CD4-positive, alpha-beta T cell treated with Interleukin-6 for 4 hours (primary cell): ENCODE measurements at regions not wholly inside any gene's neighbourhood (a gene's known extent, or its start where the extent isn't known, plus 50 kb on each side); places are given as distances from the start of the nearest gene placed in this dataset.
"Not testable (repeated sequence)": the region's sequence is repeated elsewhere in the genome, so short reads cannot be mapped to it uniquely, and the experiment has no call there.

Source experiments
- DNase-seq: peaks from one replicate; pipeline ENCODE4 v3.0.0-alpha.2; 2020; ENCODE audit warnings: mixed read lengths

DNA sequence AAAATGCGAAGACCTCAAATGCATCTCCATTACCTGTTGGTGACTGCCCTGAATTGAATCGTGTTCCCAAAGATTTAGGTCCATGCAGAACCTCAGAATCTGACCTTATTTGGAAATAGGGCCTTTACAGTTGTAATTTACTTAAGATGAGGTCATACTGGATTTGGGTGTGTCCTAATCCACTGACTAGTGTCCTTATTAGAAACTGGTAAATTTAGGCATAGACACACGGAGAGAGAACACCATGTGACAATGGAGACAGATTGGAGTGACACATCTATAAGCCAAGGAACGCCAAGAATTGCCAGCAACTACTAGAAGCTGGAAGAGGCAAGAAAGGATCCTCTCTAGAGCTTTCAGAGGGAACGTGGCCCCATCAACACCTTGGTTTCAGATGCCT is 203.1 kb downstream of the SMAD2 start:
- no peak for DNase-seq

GRCh38 chr18:47726550-47726949 is 203.9 kb downstream of the SMAD2 start:
- DNase-seq = no peak

- DNase-seq = no peak
These were observed 204.8 kb downstream of the SMAD2 start for GRCh38 chr18:47725656-47726055.

- DNase-seq = no peak
These were observed 206.1 kb downstream of the SMAD2 start for GRCh38 chr18:47724186-47724975.

DNA sequence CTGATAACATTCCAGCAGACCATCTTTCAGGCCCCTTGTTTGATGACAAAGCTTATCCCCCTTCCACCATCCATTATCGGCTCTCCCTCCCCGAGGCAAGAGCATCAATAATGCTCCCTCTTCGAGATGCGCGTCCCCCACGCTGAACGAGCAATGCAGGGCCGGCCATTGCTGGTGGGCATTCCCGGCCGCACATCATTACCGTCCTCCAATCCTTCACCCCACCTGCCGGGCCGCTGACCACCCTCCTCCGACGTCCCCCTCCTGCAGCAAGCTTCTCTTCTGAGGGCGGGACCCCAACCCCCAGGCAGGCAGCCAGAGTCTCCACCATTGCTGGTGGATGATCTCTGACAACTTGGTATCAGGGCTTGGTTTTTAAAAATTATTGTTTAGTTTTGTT is 208.6 kb downstream of the SMAD2 start:
- DNase-seq = no peak

DNA sequence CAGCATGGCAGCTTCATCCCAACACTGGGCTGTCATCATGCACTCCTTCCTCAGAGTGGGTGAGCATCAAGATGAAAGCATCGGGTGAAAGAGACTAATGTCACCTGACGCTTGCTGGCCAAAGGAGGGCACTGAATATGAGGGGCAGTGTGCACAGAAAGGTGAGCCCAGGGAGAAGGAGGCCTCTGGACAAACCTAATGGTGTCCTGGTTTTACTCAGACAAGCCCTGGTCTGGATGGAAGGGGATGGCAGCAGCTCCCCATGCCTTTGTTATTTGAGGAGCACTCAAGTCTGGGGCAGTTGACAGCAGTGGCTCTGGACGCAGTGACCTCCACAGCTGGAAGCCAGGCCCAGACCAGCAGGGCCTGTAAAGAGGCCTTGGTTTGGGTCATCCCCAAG is 209.7 kb downstream of the SMAD2 start:
- no peak for DNase-seq

- DNase-seq = no peak
These were observed 211.2 kb downstream of the SMAD2 start for GRCh38 chr18:47719096-47719780.

GRCh38 chr18:47718646-47719045 is 211.8 kb downstream of the SMAD2 start:
- no peak for DNase-seq

- DNase-seq = no peak
These were observed 213.2 kb downstream of the SMAD2 start for GRCh38 chr18:47717257-47717656.

DNA sequence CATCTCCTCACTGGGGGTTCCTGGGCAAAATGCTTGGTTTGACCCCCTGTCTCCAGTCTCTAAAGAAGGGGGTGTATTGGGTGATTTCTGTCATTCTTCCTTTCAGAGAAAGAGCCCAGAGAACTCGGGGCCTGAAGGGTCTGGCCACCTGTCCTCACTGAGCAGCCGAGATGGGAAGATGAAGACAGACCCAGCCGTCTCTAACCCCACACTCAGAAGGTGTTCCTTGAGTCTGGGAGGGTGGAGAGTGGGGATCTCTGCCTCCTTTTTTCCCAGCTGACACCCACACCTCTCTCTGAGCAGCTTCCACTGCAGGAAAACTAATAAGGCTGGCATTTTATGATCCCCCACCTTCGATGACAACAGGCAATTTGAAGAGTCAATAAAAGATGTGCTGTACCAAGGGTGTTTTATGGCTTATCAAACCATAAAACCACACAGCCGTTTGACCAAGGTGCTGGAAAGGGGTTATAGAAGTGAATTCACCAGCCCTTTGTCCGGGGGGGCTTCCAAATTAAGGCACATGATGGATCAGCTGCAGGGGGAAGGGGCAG is 213.8 kb downstream of the SMAD2 start:
- no peak for DNase-seq

GRCh38 chr18:47710451-47710850 is 220.0 kb downstream of the SMAD2 start:
- no peak for DNase-seq

GRCh38 chr18:47709556-47709955 is 220.9 kb downstream of the SMAD2 start:
- no peak for DNase-seq

DNA sequence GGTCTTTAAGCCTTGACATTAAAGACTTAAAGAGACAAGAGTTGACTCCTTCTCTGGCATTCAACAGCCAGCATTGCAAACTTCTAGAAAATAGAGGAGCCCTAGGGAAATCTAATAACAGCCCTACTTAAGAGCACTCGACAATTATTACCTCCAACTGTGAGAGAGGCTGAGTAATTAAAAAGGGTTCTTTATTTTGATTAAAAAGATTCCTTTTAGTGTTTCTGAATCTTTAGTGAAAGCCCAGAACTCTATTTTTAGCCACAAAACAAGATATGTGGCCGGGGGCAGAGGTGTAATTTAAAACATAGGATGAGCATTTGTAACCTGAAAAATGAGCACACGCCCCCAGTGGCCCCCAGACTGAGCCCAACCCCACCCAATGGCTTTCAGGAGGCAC is 222.3 kb downstream of the SMAD2 start:
- DNase-seq = no peak

DNA sequence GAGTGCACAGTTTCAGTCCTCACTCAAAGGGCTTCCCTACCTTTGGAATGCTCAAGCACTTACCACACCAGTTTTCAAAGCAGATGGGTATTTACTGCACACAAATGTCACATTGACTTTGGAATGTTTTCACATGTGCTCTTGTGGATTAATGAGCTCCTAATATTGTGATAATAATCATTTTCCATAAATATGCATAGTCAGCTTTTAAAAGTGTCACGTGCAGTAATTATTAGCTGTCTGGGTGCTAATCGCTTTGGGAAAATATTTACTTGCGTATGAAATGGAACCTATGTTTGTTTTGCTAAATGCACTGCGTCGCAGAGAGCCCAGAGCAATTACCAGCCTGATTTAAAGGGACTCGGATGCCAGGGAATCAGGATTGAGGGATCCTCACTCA is 229.3 kb downstream of the SMAD2 start:
- DNase-seq = no peak

DNA sequence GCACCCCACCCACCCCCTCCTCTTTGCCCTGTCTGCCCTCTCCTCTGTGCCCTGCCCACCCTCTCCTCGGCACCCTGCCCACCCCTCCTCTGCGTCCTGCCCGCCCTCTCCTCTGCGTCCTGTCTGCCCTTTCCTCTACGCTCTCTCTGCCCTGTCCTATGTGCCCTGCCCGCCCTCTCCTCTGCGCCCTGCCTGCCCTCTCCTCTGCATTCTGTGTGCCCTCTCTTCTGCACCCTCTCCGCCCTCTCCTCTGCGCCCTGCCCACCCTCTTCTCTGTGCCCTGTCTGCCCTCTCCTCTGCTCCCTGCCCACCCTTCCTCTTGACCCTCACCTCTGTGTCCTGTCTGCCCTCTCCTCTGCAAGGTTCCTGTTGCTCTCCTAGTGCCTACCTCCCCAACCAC is 233.6 kb downstream of the SMAD2 start:
- DNase-seq = no peak

- DNase-seq = no peak
These were observed 238.8 kb downstream of the SMAD2 start for GRCh38 chr18:47691611-47692010.

DNA sequence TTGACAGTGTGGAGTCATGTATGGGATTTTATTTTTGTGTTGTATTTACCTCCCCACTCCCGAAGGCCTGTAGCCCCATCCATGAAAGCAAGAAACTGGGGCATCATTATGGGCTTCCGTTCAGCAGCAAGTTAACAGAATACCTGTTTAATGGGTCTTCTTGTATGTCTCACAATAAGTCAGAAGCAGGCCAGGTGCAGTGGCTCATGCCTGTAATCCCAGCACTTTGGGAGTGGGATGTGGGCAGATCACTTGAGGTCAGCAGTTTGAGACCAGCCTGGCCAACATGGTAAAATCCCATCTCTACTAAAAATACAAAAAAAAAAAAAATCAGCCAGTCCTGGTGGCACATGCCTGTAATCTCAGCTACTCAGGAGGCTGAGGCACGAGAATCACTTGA is 239.7 kb downstream of the SMAD2 start:
- not testable (repeated sequence) for DNase-seq

GRCh38 chr18:47689371-47689770 is 241.1 kb downstream of the SMAD2 start:
- no peak for DNase-seq

DNA sequence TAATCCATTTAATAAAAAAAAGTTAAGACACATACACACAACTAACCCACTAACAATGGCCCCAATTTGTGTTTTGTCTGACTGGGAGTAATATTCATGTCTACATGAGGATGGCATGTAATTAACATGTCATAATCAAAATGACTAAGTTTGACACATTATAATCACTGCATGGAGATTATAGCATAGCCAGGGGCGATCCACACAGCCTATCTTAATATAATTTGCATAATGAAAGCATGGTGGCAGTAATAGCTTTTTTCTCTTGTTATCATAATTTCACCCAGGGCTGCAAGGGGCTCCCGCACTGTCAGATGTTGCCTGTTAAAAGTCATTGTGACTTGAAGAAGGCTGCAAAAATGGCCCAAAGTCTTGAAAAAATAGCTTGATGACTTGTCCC is 243.7 kb downstream of the SMAD2 start:
- no peak for DNase-seq

DNA sequence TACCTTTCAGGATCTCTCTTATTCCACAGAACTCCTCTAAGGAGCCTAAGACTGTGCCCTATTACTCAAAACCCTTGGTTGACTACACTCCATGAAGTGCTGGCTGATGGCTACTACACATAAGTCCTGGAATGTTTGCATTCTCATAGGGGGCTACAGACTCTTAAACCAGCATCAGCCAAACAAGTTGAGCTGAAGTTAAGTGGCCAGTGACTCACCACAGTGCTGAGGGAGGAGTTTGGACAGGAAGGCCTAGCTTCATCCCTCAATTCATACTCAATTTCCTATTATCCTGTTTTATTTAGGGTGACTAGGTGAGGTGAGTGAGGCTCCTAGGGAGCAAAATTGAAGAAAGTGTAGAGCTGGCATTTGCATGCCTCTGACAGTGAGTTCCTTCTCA is 246.7 kb downstream of the SMAD2 start:
- no peak for DNase-seq

GRCh38 chr18:47682876-47683275 is 247.6 kb downstream of the SMAD2 start:
- DNase-seq = no peak

- DNase-seq = no peak
These were observed 250.0 kb downstream of the SMAD2 start for GRCh38 chr18:47680488-47680887.

DNA sequence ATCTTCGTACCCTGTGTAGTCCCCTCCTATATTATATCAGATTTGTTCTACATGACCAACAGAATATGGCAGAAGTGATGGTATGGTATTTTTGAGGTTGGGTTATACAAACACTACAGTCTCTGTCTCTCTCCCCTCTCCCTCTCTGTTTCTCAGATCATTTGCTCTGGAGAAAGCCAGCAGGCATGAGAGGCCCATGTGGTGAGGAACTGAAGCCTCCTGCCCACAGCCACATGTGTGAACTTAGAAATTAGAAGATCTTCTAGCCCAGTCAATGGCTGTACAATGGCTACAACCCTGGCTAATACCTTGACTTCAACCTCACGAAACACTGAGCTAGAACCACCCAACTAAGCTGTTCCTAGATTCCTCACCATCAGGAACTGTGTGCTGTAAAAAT is 250.6 kb downstream of the SMAD2 start:
- no peak for DNase-seq

DNA sequence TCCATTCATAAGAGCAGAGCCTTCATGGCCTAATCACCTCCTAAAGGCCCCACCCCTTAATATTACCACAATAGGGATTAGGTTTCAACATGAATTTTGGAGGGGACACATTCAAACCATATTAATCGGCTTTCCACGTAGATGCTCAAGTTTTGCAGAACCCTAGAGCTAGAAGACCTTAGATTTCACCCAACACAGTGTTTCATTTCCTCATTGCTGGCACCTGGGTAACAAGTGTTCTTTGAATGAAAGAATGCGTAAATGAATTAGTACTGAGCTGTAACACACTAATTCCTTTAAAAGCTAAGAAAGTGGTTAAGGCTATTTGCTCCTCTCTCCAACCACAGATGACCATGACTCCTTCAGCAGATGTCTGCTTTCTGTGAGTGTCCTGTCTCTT is 252.5 kb downstream of the SMAD2 start:
- no peak for DNase-seq
